GM21390 (cell line): ENCODE measurements at regions not wholly inside any gene's neighbourhood (a gene's known extent, or its start where the extent isn't known, plus 50 kb on each side); places are given as distances from the start of the nearest gene placed in this dataset.
A peak's percentile ranks its signal among the peaks of the same experiment; 100 is the strongest.

Source experiments
- ATAC-seq: cut with Tn5 transposase; IDR thresholded peaks from one replicate; pipeline ENCODE4 v1.9.1; 2021; ENCODE audit not compliant: unreplicated experiment

GRCh38 chr1:224846119-224846907 is 83.2 kb upstream of the DNAH14 start:
- no peak for ATAC-seq

GRCh38 chr1:224850446-224850845 is 79.0 kb upstream of the DNAH14 start:
- no peak for ATAC-seq

GRCh38 chr1:224851210-224851847 is 78.1 kb upstream of the DNAH14 start:
- ATAC-seq: peak; percentile 86

GRCh38 chr1:224851848-224852261 is 77.6 kb upstream of the DNAH14 start:
- ATAC-seq: peak; percentile 21

- no peak for ATAC-seq
These were observed 76.4 kb upstream of the DNAH14 start for GRCh38 chr1:224852901-224853568.

- ATAC-seq: no peak
These were observed 72.5 kb upstream of the DNAH14 start for GRCh38 chr1:224856973-224857372.

GRCh38 chr1:224859651-224860050 is 69.8 kb upstream of the DNAH14 start:
- no peak for ATAC-seq

- no peak for ATAC-seq
These were observed 68.8 kb upstream of the DNAH14 start for GRCh38 chr1:224860488-224861338.

- ATAC-seq: no peak
These were observed 68.1 kb upstream of the DNAH14 start for GRCh38 chr1:224861339-224861716.

GRCh38 chr1:224863486-224863885 is 66.0 kb upstream of the DNAH14 start:
- no peak for ATAC-seq

- ATAC-seq: no peak
These were observed 65.5 kb upstream of the DNAH14 start for GRCh38 chr1:224864006-224864405.

GRCh38 chr1:224865510-224865909 is 64.0 kb upstream of the DNAH14 start:
- no peak for ATAC-seq

GRCh38 chr1:224866940-224867339 is 62.5 kb upstream of the DNAH14 start:
- no peak for ATAC-seq

- ATAC-seq: no peak
These were observed 61.8 kb upstream of the DNAH14 start for GRCh38 chr1:224867715-224868114.

GRCh38 chr1:224872832-224873433 is 56.5 kb upstream of the DNAH14 start:
- no peak for ATAC-seq

GRCh38 chr1:224873434-224874369 is 55.8 kb upstream of the DNAH14 start:
- no peak for ATAC-seq

GRCh38 chr1:224874775-224875174 is 54.7 kb upstream of the DNAH14 start:
- no peak for ATAC-seq

GRCh38 chr1:224879162-224879803 is 50.2 kb upstream of the DNAH14 start:
- ATAC-seq: no peak
